ENCODE measurements at regions not wholly inside any gene's neighbourhood (a gene's known extent, or its start where the extent isn't known, plus 50 kb on each side); places are given as distances from the start of the nearest gene placed in this dataset.

DNA sequence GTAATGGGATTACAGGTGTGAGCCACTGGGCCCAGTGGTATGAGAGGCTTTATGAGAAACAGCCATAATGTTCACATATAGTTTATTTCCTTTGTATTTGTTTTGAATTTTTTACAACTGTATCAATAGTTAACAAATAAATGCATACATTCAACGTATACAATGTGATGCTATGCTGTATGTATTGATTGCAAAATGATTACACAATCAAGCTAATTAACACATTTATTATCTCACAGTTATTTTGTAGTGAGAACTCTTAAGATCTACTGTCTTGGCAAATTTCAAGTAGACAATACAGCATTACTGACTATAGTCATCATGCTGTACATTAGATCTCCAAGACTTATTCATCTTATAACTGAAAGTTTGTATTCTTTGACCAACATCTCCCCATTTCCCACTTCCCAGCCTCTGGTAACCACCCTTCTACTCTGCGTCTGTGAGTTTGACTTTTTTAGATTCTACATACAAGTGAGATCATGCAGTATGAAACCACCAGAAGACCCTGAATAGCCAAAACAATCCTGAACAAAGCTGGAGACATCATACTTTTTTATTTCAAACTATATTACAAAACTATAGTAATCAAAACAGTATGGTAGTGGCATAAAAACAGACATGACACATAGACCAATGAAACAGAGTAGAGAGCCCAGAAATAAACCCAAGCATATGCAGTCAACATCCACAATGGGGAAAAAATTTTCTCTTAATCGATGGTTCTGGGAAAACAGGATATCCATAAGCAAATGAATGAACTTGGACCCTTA is 157.2 kb upstream of the RREB1 start:
- TF ChIP-seq, protein P1, sequence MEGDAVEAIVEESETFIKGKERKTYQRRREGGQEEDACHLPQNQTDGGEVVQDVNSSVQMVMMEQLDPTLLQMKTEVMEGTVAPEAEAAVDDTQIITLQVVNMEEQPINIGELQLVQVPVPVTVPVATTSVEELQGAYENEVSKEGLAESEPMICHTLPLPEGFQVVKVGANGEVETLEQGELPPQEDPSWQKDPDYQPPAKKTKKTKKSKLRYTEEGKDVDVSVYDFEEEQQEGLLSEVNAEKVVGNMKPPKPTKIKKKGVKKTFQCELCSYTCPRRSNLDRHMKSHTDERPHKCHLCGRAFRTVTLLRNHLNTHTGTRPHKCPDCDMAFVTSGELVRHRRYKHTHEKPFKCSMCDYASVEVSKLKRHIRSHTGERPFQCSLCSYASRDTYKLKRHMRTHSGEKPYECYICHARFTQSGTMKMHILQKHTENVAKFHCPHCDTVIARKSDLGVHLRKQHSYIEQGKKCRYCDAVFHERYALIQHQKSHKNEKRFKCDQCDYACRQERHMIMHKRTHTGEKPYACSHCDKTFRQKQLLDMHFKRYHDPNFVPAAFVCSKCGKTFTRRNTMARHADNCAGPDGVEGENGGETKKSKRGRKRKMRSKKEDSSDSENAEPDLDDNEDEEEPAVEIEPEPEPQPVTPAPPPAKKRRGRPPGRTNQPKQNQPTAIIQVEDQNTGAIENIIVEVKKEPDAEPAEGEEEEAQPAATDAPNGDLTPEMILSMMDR (IDR thresholded peaks at IDR 0.05), result no peak
- no peak for TF ChIP-seq POLR2A (IDR thresholded peaks at IDR 0.05)
